ENCODE measurements at regions not wholly inside any gene's neighbourhood (a gene's known extent, or its start where the extent isn't known, plus 50 kb on each side); places are given as distances from the start of the nearest gene placed in this dataset.

DNA sequence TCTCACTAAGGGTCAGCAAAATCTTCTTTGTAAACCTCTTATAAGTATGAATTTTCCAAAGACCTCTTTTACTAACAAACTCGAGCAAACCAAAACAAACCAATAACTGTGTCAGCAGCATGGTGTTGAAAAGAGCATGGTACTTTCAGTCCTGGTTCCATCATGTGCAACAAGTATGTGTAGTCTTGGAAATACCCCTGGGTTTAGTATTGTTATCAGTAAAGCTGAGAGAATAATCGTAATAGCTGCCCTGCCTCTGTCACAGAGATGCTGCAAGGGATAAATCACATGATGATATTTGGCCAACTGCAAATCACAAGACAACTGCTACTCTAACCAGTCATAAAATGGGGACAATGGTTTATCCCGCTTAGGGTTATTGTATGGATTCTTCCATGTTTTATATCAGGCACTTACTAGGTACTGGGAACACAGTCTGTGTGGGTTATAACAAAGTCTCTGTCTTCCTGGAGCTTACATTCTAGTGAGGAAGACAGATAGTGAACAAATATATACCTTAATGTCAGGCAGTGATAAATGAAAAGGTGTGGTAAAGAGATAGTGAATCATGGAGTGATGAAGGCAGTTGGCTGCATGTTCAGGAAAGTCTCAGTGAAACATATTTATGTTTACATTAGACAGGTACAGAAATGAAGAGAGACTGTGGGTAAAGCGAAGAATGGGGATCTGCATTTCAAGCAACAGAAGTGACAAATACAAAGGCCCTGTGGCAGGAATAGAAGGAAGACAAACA is 60.5 kb upstream of the C10orf90 start:
- TF ChIP-seq, protein P1, sequence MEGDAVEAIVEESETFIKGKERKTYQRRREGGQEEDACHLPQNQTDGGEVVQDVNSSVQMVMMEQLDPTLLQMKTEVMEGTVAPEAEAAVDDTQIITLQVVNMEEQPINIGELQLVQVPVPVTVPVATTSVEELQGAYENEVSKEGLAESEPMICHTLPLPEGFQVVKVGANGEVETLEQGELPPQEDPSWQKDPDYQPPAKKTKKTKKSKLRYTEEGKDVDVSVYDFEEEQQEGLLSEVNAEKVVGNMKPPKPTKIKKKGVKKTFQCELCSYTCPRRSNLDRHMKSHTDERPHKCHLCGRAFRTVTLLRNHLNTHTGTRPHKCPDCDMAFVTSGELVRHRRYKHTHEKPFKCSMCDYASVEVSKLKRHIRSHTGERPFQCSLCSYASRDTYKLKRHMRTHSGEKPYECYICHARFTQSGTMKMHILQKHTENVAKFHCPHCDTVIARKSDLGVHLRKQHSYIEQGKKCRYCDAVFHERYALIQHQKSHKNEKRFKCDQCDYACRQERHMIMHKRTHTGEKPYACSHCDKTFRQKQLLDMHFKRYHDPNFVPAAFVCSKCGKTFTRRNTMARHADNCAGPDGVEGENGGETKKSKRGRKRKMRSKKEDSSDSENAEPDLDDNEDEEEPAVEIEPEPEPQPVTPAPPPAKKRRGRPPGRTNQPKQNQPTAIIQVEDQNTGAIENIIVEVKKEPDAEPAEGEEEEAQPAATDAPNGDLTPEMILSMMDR (conservative IDR thresholded peaks at IDR 0.05 in 1 of 2, IDR thresholded peaks at IDR 0.05 in 1 of 2; ENCODE audit: low read depth in 1 of 2, low read length in 2 of 2), result no peak
- no peak for TF ChIP-seq EZH2 (IDR thresholded peaks at IDR 0.05; ENCODE audit: low read length, missing control alignments)

Measured in fibroblast of lung (primary cell).